Prostate gland (tissue), 2 donors: ENCODE measurements at regions not wholly inside any gene's neighbourhood (a gene's known extent, or its start where the extent isn't known, plus 50 kb on each side); places are given as distances from the start of the nearest gene placed in this dataset.

Source experiments
- DNase-seq: peaks from one replicate; pipeline ENCODE4 v3.0.0-alpha.2; 2019; ENCODE audit warnings: low spot score
- H3K27ac ChIP-seq, 2 donors: fragments of 200-600 bp; sonication (generic); 2 replicates each; pipeline ENCODE4 v1.5.1; 2017 to 2019
- H3K27me3 ChIP-seq: fragments of 200-600 bp; sonication (generic); replicated peaks from 2 replicates; pipeline ENCODE4 v1.5.1; 2019; ENCODE audit not compliant: insufficient read depth
- H3K36me3 ChIP-seq, 2 donors: fragments of 200-600 bp; sonication (generic); 1 replicate in 1 of 2; 2 replicates in 1 of 2; pipeline versions ENCODE4 v1.5.1 to v1.8.1; 2017 to 2019
- H3K4me1 ChIP-seq: fragments of 200-600 bp; sonication (generic); replicated peaks from 2 replicates; pipeline ENCODE4 v1.5.1; 2019
- H3K4me3 ChIP-seq, 2 donors: fragments of 200-600 bp; sonication (generic); 2 replicates each; pipeline ENCODE4 v1.5.1; 2017 to 2019
- H3K9me3 ChIP-seq: fragments of 200-600 bp; sonication (generic); 2 replicates; pipeline ENCODE4 v1.5.1; 2017
- CTCF ChIP-seq, 4 experiments: fragments of 200-600 bp in 2 of 4; fragments of 450-650 bp in 2 of 4; sonication (generic) in 2 of 4; IDR thresholded peaks; 1 replicate in 3 of 4; 2 replicates in 1 of 4; pipeline ENCODE4 v1.5.1; 2016 to 2019; ENCODE audit warnings: antibody characterized with exemption in 4 of 4, mild to moderate bottlenecking in 2 of 4, moderate library complexity in 2 of 4
- POLR2A ChIP-seq: fragments of 450-650 bp; IDR thresholded peaks from one replicate; pipeline ENCODE4 v1.6.1; 2016; ENCODE audit warnings: antibody characterized with exemption, mild to moderate bottlenecking
- POLR2AphosphoS5 ChIP-seq: sonication (generic); formaldehyde crosslinking; IDR thresholded peaks from one replicate; pipeline ENCODE4 v1.6.1; 2017; ENCODE audit warnings: antibody characterized with exemption
- WGBS: methylation state at CpG from one replicate; pipeline ENCODE4 v1.1.5; 2018; 5-methylcytosine and 5-hydroxymethylcytosine counted together
- intact Hi-C: fragments of 100-400 bp; cut with DNase I; formaldehyde crosslinking; loops from one replicate; pipeline ENCODE4 v1.14.2; 2022

- no peak for TF ChIP-seq CTCF (IDR thresholded peaks at IDR 0.05)
- no peaks in the 10 kb centered on the region for H3K36me3 ChIP-seq
- 82% methylated on average over 2 of the region's 2 CpGs for WGBS
- H3K27ac ChIP-seq, result no peak overlapping the region
- intact Hi-C loops, result no loop called here
- H3K27me3 ChIP-seq, result no peaks in the 10 kb centered on the region
- H3K4me3 ChIP-seq, result no peak overlapping the region
- DNase-seq, result no peak
- no peaks in the 10 kb centered on the region for H3K4me1 ChIP-seq
- H3K9me3 ChIP-seq, result no peaks in the 10 kb centered on the region
Observed at GRCh38 chr2:81747481-81748070, 1443.0 kb upstream of the LRRTM1 start.

- intact Hi-C loops, result no loop called here
- H3K4me3 ChIP-seq, result no peak overlapping the region
- no peaks in the 10 kb centered on the region for H3K27me3 ChIP-seq
- TF ChIP-seq CTCF (IDR thresholded peaks at IDR 0.05) (no peak), POLR2A (no peak), POLR2AphosphoS5 (no peak)
- WGBS, result 94% methylated on average over 6 of the region's 6 CpGs
- H3K36me3 ChIP-seq, result no peaks in the 10 kb centered on the region
- DNase-seq, result no peak
- no peak overlapping the region for H3K27ac ChIP-seq
- H3K4me1 ChIP-seq, result no peaks in the 10 kb centered on the region
- H3K9me3 ChIP-seq, result no peaks in the 10 kb centered on the region
Observed at GRCh38 chr2:81739966-81740365, 1435.4 kb upstream of the LRRTM1 start.

GRCh38 chr2:81734981-81735380 is 1430.4 kb upstream of the LRRTM1 start:
- no peaks in the 10 kb centered on the region for H3K36me3 ChIP-seq
- no peak overlapping the region for H3K4me3 ChIP-seq
- 71% methylated on average over 1 of the region's 1 CpG for WGBS
- H3K9me3 ChIP-seq, result no peaks in the 10 kb centered on the region
- DNase-seq, result no peak
- intact Hi-C loops, result no loop called here
- no peak overlapping the region for H3K27ac ChIP-seq
- no peaks in the 10 kb centered on the region for H3K27me3 ChIP-seq
- TF ChIP-seq POLR2A (no peak), CTCF (IDR thresholded peaks at IDR 0.05) (no peak), POLR2AphosphoS5 (no peak)
- no peaks in the 10 kb centered on the region for H3K4me1 ChIP-seq

GRCh38 chr2:81714817-81715216 is 1410.3 kb upstream of the LRRTM1 start:
- 60% methylated on average over 2 of the region's 2 CpGs for WGBS
- TF ChIP-seq POLR2A, result no peak
- TF ChIP-seq CTCF (IDR thresholded peaks at IDR 0.05), result no peak
- no peak for TF ChIP-seq POLR2AphosphoS5
- H3K27me3 ChIP-seq, result no peaks in the 10 kb centered on the region

GRCh38 chr2:81706856-81707255 is 1402.3 kb upstream of the LRRTM1 start:
- intact Hi-C loops, result no loop called here
- Histone ChIP-seq H3K27ac (no peak overlapping the region), H3K36me3 (no peaks in the 10 kb centered on the region), H3K4me1 (no peaks in the 10 kb centered on the region), H3K9me3 (no peaks in the 10 kb centered on the region), H3K27me3 (no peaks in the 10 kb centered on the region), H3K4me3 (no peak overlapping the region)
- DNase-seq, result no peak
- WGBS, result 93% methylated on average over 2 of the region's 2 CpGs
- TF ChIP-seq CTCF (IDR thresholded peaks at IDR 0.05) (no peak), POLR2AphosphoS5 (no peak), POLR2A (no peak)

More at GRCh38 chr2:81714817-81715216, 1410.3 kb upstream of the LRRTM1 start:
- Histone ChIP-seq H3K36me3 (no peaks in the 10 kb centered on the region), H3K9me3 (no peaks in the 10 kb centered on the region), H3K4me3 (no peak overlapping the region), H3K4me1 (no peaks in the 10 kb centered on the region), H3K27ac (no peak overlapping the region)
- no peak for DNase-seq
- intact Hi-C loops, result no loop called here
